ENCODE measurements at regions not wholly inside any gene's neighbourhood (a gene's known extent, or its start where the extent isn't known, plus 50 kb on each side); places are given as distances from the start of the nearest gene placed in this dataset.

DNA sequence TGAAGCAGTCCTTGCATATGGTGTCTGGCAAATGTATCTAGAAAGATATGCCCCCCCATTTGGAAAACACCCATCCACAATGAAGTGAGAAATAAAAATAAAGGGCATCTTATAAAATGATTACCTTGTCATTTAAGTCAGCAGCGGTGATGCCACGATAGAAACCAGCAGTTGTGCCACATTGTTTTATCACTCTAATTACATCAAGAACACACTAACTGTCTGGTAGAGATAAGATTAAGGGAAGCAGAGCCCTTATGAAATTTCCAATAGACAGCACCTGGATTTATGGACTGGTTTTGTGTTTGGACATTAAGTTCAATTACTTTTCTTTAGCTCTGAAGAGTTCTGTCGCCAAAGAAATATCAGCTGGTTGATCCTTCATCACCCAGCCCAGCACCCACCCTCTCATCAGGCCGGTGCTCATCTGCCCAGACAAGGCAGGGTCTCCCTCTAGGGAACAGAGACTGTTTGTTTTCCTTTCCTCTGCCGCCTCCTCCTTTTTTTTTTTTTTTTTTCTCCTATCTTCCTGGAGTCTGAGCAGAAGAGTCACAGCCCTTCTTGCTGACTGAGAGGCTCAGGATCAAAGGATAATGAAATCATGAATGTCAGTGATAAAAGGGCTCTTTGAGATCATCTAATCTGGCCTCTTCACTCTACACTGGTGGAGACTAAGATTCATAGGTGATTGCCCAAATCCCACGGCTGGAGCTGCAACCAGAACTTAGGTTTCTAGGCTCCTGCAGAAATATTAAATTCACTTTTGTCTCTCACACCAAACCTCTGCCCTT, 464.1 kb downstream of the NTRK3 start:
- Histone ChIP-seq H3K27me3 (ENCODE audit: control insufficient read depth, insufficient read depth, low read length) (no peaks in the 10 kb centered on the region), H3K36me3 (ENCODE audit: control insufficient read depth, insufficient read depth, low read length) (no peaks in the 10 kb centered on the region), H3K4me3 (ENCODE audit: low read depth, low read length) (no peak overlapping the region)
- no peak for FAIRE-seq
- DNase-seq (ENCODE audit: low read depth): no peak
- TF ChIP-seq, protein P1, sequence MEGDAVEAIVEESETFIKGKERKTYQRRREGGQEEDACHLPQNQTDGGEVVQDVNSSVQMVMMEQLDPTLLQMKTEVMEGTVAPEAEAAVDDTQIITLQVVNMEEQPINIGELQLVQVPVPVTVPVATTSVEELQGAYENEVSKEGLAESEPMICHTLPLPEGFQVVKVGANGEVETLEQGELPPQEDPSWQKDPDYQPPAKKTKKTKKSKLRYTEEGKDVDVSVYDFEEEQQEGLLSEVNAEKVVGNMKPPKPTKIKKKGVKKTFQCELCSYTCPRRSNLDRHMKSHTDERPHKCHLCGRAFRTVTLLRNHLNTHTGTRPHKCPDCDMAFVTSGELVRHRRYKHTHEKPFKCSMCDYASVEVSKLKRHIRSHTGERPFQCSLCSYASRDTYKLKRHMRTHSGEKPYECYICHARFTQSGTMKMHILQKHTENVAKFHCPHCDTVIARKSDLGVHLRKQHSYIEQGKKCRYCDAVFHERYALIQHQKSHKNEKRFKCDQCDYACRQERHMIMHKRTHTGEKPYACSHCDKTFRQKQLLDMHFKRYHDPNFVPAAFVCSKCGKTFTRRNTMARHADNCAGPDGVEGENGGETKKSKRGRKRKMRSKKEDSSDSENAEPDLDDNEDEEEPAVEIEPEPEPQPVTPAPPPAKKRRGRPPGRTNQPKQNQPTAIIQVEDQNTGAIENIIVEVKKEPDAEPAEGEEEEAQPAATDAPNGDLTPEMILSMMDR (IDR thresholded peaks at IDR 0.05; ENCODE audit: insufficient read depth, low read length, severe bottlenecking): no peak

DNA sequence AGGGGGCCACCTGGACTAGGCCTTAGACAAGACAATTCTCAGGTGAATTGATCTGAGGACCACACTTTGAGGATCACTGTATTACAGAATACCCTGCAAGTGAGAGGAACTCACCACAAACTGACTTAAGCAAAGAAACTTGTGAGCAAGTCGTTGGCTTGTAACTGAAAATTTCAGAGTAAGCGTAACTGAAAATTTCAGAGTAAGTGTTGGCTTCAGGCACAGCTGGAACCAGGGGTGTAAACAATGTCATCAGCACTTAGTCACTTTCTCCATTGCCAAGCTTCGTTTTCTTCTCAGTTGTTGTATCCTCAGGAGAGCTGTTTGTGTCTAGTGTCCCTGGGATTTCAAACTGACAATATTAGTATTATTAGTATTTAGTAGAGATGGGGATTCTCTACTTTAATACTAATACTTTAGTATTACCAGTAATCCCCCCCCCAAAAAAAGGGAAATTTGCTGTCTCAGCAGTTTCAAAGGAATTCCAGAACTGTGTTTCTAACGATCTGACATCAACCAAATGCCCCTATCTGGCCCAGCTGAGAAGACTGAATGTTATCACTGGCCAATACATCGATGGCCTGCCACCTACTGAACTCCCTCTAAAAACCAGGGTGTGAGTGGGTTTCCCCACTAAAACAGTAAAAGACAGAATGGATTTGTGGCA, 474.4 kb downstream of the NTRK3 start:
- no peak for FAIRE-seq
- no peak for DNase-seq (ENCODE audit: low read depth)
- Histone ChIP-seq H3K4me3 (ENCODE audit: low read depth, low read length) (no peak overlapping the region), H3K36me3 (ENCODE audit: control insufficient read depth, insufficient read depth, low read length) (no peaks in the 10 kb centered on the region), H3K27me3 (ENCODE audit: control insufficient read depth, insufficient read depth, low read length) (no peaks in the 10 kb centered on the region)
- TF ChIP-seq, protein P1 (IDR thresholded peaks at IDR 0.05; ENCODE audit: insufficient read depth, low read length, severe bottlenecking): no peak

DNA sequence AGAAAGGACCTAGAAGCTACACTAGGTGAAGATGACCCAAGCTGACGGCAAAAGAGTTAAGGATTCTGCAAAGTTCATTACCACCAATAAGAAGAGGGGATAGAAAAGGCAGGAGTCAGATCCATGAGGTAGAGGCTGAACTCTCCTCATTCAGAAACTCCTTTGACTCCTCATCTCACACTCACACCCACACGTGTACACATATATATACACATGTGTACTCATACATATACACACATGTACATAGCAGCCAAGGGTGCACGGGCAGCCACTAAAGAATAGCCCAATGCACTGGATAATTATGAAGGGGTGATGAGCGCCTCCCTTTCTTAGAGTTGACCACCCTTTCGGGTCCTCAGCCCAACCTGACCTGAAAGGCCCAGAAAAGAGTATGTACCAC, 476.8 kb downstream of the NTRK3 start:
- FAIRE-seq (no peak), DNase-seq (ENCODE audit: low read depth) (no peak)
- TF ChIP-seq, protein P1 (IDR thresholded peaks at IDR 0.05; ENCODE audit: insufficient read depth, low read length, severe bottlenecking): no peak
- Histone ChIP-seq H3K36me3 (ENCODE audit: control insufficient read depth, insufficient read depth, low read length) (no peaks in the 10 kb centered on the region), H3K27me3 (ENCODE audit: control insufficient read depth, insufficient read depth, low read length) (no peaks in the 10 kb centered on the region), H3K4me3 (ENCODE audit: low read depth, low read length) (no peak overlapping the region)

DNA sequence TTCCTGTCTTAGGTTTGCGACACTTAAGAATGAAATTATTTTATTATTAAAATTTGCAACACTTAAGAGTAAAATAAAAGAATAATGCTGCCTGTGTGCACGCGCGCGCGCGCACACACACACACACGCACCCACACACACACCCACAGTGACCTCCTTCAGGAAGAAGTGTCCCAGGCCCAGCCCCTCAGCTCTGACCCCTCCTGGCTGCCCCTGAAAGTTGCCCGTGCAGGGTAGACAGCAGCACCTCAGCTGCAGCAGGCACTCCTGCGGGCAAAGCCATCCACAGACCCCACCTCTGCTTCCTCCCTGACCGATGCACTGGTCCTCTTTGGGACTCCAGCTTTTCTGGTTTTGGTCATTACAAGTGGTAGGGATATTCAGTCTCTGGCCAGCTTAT, 478.2 kb downstream of the NTRK3 start:
- no peak for FAIRE-seq
- H3K27me3 ChIP-seq (ENCODE audit: control insufficient read depth, insufficient read depth, low read length): no peaks in the 10 kb centered on the region
- H3K36me3 ChIP-seq (ENCODE audit: control insufficient read depth, insufficient read depth, low read length): no peaks in the 10 kb centered on the region
- H3K4me3 ChIP-seq (ENCODE audit: low read depth, low read length): no peak overlapping the region
- TF ChIP-seq, protein P1 (IDR thresholded peaks at IDR 0.05; ENCODE audit: insufficient read depth, low read length, severe bottlenecking): no peak
- no peak for DNase-seq (ENCODE audit: low read depth)

DNA sequence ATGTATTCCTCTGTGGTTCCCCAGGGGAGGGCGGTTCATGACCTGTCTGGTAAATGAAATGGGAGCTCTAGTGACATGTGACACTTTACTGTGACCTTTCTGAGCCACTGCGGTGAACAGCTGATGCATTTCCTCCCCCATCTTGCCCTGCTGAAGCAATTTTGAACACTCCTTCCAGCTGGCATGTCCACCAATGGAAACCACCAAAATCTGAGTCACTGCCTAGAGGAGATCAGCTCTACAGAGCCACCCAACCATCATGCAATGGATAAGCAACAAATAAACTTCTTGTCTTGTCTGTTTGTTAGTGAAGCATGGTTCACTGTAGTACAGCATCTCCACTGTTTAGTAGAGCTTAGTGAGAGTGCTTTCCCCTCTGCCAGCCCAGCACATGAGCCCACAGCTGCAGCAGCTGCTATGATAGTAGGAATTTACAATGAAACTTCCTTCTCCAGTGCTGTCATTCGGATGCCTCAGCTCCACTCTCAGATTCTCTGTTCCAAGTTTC, 479.4 kb downstream of the NTRK3 start:
- Histone ChIP-seq H3K36me3 (ENCODE audit: control insufficient read depth, insufficient read depth, low read length) (no peaks in the 10 kb centered on the region), H3K4me3 (ENCODE audit: low read depth, low read length) (no peak overlapping the region), H3K27me3 (ENCODE audit: control insufficient read depth, insufficient read depth, low read length) (no peaks in the 10 kb centered on the region)
- TF ChIP-seq, protein P1 (IDR thresholded peaks at IDR 0.05; ENCODE audit: insufficient read depth, low read length, severe bottlenecking): no peak
- FAIRE-seq (no peak), DNase-seq (ENCODE audit: low read depth) (no peak)

All from bronchial epithelial cell (primary cell).